ENCODE measurements at regions not wholly inside any gene's neighbourhood (a gene's known extent, or its start where the extent isn't known, plus 50 kb on each side); places are given as distances from the start of the nearest gene placed in this dataset.

- TF ChIP-seq CTCF (IDR thresholded peaks at IDR 0.05) = no peak
- TF ChIP-seq POLR2A (IDR thresholded peaks at IDR 0.05) = no peak
- TF ChIP-seq POLR2AphosphoS5 (IDR thresholded peaks at IDR 0.05) = no peak
Measured at GRCh38 chr1:37317870-37318467, 156.4 kb upstream of the ZC3H12A start.
